ENCODE measurements at regions not wholly inside any gene's neighbourhood (a gene's known extent, or its start where the extent isn't known, plus 50 kb on each side); places are given as distances from the start of the nearest gene placed in this dataset.
"Not testable (repeated sequence)": the region's sequence is repeated elsewhere in the genome, so short reads cannot be mapped to it uniquely, and the experiment has no call there.

DNA sequence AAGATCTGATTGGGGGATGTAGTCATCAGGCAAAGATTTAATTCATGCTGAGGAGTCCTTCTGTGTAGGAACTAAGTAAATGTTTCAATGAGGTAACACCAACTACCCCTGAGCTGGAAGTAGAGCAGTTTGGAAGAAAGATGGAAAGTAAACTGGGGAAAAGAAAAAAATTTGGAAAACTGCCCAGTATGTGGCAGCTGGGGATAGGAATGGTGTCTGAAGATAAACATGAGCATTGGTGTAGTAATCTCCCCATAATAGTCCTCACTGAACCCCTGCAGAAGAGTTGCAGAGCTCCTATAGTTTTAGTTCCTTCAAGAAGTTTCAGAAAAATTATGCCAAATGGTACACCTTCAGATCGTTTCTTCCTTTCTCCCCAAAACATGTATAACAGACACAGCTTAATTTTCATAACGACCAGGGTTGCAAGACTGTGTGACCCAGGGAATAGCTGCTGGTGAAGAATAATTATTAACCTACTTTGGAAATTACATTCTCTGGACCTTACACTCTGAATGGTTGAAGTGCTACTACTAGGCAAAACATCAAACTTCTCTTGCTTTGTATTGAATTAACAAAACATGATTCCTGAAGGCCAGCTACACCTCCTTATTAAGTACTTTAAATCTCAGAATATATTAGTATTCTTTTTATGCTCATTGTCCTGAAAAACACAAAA is 446.4 kb upstream of the NRG3 start:
- no peak for DNase-seq (ENCODE audit: low read depth in 2 of 2)

DNA sequence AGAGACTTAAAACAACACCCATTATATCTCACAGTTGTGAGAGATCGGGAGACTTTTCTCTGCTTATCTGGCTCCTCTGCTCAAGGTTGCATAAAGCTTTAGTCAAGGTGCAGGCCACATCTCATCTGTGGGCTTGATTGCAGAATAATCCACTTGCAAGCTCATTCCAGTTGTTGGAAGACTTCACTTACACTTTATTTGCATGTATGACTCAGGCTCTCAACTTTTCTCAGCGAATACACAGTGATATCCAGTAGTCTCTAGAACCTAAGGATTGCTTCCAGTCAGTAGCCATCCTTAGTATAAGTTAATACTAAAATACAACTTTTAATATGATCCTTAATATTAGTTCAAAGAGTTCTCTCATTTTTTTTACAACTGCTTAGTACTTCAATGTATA is 435.5 kb upstream of the NRG3 start:
- DNase-seq (ENCODE audit: low read depth in 2 of 2) = no peak

- not testable (repeated sequence) for DNase-seq (ENCODE audit: low read depth in 2 of 2)
These were observed 433.4 kb upstream of the NRG3 start for GRCh38 chr10:81441624-81442023.

DNA sequence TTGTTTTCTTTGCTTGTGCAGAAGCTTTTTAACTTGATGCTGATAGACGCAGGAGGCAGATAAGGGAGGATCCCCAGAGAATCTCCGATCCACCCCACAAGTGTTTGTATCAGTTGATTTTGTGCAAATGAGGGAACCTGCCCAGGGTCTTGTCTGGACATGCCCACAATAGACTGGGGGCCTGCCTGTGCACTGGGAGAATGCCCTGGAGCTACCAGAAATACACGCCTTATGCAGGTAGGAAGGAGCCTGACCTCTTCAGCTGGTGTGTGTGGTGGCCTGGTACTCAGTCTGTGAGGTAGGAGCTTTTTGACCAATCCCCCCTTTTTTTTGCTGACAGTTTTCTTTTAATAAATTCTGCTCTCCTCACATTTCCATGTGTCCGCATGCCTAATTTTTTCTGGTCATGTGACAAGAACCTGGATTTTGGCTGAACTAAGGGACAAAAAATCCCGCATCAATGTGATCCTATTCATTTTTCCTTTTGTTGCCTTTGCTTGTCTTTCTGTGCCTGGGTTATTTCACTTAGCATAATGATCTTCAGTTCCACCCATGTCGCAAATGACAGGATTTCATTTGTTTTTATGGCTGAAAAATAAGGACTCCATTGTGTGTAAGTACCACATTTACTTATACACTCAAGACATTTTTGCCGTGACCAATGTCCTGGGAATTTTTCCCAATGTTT is 430.6 kb upstream of the NRG3 start:
- DNase-seq (ENCODE audit: low read depth in 2 of 2) = no peak

DNA sequence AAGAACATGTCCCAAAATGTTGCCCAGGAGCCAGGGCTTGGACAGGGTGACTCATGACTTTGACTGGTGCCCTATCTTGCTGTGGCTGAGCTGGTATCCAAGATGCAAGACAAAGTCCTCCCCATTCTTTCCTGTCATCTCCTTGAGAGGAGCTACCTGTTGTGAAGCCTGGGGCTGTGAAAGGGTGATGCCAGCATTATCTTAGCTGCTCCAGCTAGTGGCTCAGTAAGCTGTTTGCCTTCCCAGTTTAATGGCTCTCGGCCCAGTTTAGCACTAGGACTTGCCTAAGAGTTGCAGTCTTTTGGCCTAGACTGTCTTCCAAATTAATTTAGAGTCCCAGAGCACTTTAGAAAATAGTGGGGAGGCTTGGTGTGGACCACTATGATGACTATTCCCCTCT is 424.3 kb upstream of the NRG3 start:
- DNase-seq (ENCODE audit: low read depth in 2 of 2) = no peak

DNA sequence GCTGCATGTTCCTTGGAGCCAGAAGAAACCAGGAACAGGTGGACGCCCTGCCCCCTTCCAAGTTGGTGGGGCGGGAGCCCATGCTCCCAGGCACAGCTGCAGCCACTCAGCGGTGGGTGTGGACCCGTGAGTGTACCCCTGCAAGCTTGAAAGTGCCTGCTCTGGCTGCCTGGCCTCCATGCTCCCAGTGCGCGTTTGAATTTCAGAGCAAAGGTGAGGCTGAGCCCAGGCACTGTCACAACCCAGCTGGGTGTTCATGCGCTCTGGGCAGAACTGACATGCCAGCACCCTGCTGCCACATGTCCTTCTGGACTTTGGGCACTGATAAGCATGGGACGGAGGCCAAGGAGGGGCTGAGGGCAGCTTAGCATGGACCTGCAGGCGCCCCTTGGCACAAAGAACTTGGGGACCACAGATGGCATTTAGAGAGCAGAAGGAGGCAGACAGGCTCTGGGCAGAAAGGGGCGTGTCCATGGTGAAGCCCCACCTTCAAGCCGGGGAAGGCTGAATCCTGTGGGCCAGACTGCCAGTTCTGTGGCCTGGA is 402.0 kb upstream of the NRG3 start:
- DNase-seq (ENCODE audit: low read depth in 2 of 2) = no peak

DNA sequence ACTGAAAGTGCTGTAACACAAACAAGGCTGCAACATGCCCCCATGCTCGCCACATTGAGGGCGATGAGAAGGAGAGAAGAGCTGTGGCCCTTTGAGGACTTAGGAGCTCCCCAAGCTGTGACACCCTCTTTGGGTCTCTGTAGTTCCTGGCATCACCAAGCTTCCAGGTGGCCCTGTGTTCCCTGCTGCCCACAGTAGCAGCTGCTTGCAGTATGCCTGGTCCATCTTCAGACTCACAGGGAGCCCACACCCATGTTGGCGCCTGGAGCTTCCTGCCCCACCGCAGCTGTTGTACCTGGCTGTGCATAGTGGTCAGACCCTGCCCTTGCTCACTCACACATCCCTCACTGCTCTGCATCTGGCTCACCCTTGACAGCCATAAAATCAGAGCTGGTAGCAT is 401.2 kb upstream of the NRG3 start:
- no peak for DNase-seq (ENCODE audit: low read depth in 2 of 2)

DNA sequence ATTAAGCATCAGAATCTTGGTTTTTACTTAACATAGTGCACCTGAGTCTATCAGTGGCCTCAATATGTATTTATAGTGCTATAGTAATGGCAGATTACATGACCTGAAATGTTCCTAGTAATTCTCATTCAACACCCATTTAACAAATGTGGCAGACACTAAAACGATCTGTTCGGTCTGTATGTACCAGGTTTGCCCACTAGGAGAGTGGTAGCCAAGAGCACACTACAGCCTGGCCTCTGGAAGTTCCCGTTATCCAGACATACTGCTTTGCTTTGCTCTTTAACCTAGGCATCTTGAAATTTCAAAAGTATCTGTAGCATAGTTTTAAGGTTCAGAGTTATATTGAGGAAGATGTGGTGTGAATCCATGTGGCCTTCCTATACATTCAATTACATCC is 395.7 kb upstream of the NRG3 start:
- no peak for DNase-seq (ENCODE audit: low read depth in 2 of 2)

DNA sequence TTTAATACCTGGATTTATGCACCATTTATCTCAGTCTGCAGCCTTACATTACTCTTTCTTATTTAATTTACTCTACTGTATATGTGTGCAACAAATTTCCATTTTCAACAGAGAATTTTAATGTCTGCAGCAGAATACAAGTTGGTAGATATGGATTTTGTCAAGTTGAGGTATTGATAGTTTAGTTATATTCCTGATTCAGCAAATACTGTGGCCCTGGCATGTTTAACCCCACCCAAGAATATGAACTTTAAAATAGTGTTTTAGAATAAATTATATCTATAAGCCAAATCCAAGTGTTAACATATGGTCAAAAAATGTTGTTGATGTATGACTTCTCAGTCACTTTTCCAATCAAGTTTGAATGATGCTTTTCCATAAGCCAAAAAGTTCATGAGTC is 378.4 kb upstream of the NRG3 start:
- no peak for DNase-seq (ENCODE audit: low read depth in 2 of 2)

DNA sequence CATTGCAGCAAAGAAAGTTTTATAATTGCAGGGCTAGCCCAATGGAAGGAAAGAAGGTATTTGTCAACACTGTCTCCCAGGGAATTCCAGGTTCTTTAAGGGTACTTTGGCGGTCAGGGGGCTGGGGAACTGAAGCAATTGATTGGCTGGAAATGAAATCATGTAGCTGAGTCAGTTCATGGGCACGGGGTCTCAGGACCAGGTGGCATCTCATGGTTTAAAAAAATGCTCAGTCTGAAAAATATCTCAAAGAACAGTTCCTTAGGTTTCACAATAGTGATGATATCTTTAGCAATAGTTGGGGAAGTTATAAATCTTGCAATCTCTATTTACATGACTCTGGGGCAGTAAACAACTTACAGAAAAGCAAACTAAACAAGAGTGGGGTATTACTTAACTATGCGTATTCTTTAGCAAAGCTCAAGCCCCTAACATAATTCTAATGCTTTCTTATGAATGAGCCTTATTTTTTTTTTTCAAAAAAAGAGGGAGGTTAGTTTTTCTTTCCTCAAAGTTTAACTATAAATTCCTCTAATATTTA is 376.9 kb upstream of the NRG3 start:
- DNase-seq (ENCODE audit: low read depth in 2 of 2) = no peak

DNA sequence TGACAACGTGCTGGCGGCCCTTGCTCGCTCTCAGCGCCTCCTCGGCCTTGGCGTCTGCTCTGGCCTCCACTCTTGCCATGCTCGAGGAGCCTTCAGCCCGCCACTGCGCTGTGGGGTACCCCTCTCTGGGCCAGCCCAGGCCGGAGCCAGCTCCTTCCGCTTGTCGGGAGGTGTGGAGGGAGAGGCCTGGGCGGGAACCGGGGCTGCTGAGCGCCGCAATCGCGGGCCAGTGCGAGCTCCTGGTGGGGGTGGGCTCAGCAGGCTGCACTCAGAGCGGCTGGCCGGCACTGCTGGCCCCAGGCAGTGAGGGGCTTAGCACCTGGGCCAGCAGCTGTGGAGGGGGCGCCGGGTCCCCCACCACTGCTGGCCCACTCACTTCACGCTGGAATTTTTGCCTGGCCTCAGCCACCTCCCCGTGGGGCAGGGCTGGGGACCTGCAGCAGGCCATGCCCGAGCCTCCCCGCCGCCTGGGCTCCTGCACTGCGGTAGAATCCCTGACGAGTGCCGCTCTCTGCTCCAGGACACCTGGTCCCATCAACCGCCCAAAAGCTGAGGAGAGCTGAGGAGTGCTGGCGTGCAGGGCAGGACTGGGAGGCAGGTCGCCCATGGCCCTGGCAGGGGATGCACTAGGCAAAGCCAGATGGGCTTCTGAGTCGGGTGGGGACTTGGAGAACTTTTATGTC is 372.2 kb upstream of the NRG3 start:
- no peak for DNase-seq (ENCODE audit: low read depth in 2 of 2)

- not testable (repeated sequence) for DNase-seq (ENCODE audit: low read depth in 2 of 2)
These were observed 369.2 kb upstream of the NRG3 start for GRCh38 chr10:81505777-81506176.

DNA sequence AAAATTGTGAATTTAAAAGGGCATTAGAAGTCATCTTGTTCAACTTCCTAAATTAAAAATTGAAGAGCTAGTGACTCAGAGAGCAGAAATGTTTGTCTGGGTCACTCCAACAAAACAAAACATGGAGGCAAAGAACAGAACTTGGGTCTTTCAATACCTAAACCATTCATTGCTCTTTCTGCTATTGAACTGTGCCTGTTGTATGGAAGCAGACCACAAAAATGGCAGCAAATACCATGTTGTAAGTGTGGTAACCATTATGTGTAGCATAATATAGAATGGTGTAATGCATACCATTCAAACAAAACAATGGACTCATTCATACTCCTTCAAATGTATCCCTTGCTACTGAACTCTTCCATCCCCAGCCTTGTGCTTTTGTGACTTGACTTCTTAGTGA is 360.2 kb upstream of the NRG3 start:
- no peak for DNase-seq (ENCODE audit: low read depth in 2 of 2)

- no peak for DNase-seq (ENCODE audit: low read depth in 2 of 2)
These were observed 354.3 kb upstream of the NRG3 start for GRCh38 chr10:81520688-81521087.

DNA sequence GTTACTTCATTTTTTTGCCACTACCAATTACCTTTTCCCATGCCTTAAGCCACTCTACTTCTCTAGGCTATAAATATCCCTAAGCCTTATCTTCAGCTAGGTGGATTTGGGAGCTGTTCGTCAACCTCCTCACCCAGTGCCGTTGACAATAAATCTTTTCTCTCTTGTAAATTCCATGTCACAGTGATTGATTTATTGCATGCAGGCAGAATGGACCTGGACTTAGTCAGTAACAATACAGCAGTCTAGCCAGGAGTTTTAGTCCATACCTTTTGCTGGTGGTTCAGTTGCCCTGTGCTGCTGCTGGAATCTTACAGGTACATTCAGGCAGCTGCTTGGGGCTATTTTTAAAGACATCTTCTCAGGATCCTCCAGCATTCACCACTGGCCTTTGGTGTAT is 350.5 kb upstream of the NRG3 start:
- DNase-seq (ENCODE audit: low read depth in 2 of 2) = no peak

DNA sequence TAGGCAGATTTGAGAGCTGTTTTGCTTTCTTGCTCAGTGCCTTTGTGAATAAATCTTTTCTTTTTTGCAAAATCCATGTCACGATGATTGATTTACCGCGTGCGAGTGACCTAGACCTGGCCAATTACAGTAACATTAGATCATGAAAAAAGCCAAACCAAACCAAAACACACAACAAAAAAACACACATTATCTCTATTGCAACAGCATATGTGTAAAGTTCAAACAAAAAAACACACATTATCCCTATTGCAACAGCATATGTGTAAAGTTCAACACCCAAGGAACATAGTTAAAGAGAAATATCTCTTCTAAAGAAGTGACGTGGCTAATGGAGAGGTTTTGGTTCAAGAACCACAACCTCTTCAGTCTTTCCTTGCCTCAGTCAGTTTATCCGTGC is 342.6 kb upstream of the NRG3 start:
- DNase-seq (ENCODE audit: low read depth in 2 of 2) = no peak

GRCh38 chr10:81534991-81535390 is 340.0 kb upstream of the NRG3 start:
- no peak for DNase-seq (ENCODE audit: low read depth in 2 of 2)

GRCh38 chr10:81541517-81541916 is 333.5 kb upstream of the NRG3 start:
- no peak for DNase-seq (ENCODE audit: low read depth in 2 of 2)

GRCh38 chr10:81546243-81546642 is 328.8 kb upstream of the NRG3 start:
- DNase-seq (ENCODE audit: low read depth in 2 of 2) = no peak

- no peak for DNase-seq (ENCODE audit: low read depth in 2 of 2)
These were observed 326.8 kb upstream of the NRG3 start for GRCh38 chr10:81548160-81548559.

GRCh38 chr10:81564143-81564542 is 310.9 kb upstream of the NRG3 start:
- no peak for DNase-seq (ENCODE audit: low read depth in 2 of 2)

DNA sequence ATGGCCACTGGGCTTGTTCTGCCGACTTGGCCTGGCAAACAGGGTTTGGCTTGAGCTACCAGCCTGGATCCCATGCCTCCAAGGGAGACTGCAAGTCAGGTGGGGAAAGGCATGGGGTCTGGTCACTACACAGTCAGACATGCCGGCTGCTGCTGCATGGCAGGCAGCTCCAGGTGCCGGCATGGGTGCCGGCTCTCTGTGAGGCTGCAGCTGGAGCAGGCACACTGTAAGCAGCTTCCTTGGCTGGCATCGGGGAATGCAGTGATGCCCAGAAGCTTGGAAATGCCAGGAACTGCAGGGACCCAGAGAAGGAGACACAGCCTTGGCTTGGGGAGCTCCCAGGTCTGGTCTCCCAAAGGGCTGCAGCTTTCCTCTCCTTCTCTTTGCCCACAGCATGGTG is 305.5 kb upstream of the NRG3 start:
- no peak for DNase-seq (ENCODE audit: low read depth in 2 of 2)
